SK-N-SH (cell line): ENCODE measurements at regions not wholly inside any gene's neighbourhood (a gene's known extent, or its start where the extent isn't known, plus 50 kb on each side); places are given as distances from the start of the nearest gene placed in this dataset.

Experiments used
- CHD2 ChIP-seq: fragments of 150-350 bp; IDR thresholded peaks from 2 replicates; pipeline ENCODE4 v1.6.1; 2018; ENCODE audit warnings: low read length; ENCODE audit not compliant: partially characterized antibody
- EP300 ChIP-seq, 2 experiments: IDR thresholded peaks; 2 replicates each; pipeline versions ENCODE4 v1.4.0 to v1.6.1; 2012; ENCODE audit warnings: borderline replicate concordance in 1 of 2, low read depth in 1 of 2, low read length in 1 of 2
- EZH2phosphoT487 ChIP-seq: fragments of 200-600 bp; sonication (generic); IDR thresholded peaks from 2 replicates; pipeline ENCODE4 v1.6.1; 2017; ENCODE audit warnings: low read depth, mixed run types, mild to moderate bottlenecking, antibody characterized with exemption, moderate library complexity, borderline replicate concordance
- GABPA ChIP-seq: IDR thresholded peaks from 2 replicates; pipeline ENCODE4 v1.4.0; 2012; ENCODE audit warnings: low read depth, mild to moderate bottlenecking
- NRF1 ChIP-seq: IDR thresholded peaks from 2 replicates; pipeline ENCODE4 v1.6.1; 2012; ENCODE audit warnings: low read depth, mild to moderate bottlenecking, low read length
- POLR2AphosphoS5 ChIP-seq: IDR thresholded peaks from 2 replicates; pipeline ENCODE4 v1.6.1; 2012; ENCODE audit warnings: low read depth, low read length
- RCOR1 ChIP-seq: fragments of 150-350 bp; IDR thresholded peaks from 2 replicates; pipeline ENCODE4 v1.6.1; 2017; ENCODE audit warnings: antibody characterized with exemption, low read length
- TAF1 ChIP-seq: IDR thresholded peaks from 2 replicates; pipeline ENCODE4 v1.6.1; 2012; ENCODE audit warnings: low read depth, mild to moderate bottlenecking, low read length, moderate library complexity, borderline replicate concordance
- TEAD4 ChIP-seq: IDR thresholded peaks from 2 replicates; pipeline ENCODE4 v1.4.0; 2012; ENCODE audit warnings: mild to moderate bottlenecking, borderline replicate concordance; ENCODE audit not compliant: insufficient read depth
- YY1 ChIP-seq: IDR thresholded peaks from 2 replicates; pipeline ENCODE4 v1.4.0; 2012; ENCODE audit warnings: low read depth, mild to moderate bottlenecking
- TF ChIP-seq, protein P1 (sequence below): fragments of 200-600 bp; sonication (generic); IDR thresholded peaks from 2 replicates; pipeline ENCODE4 v1.6.1; 2017; ENCODE audit warnings: antibody characterized with exemption, mild to moderate bottlenecking, moderate library complexity
- TF ChIP-seq, protein P2 (sequence below): IDR thresholded peaks from 2 replicates; pipeline ENCODE4 v1.6.1; 2012; ENCODE audit warnings: mild to moderate bottlenecking, low read depth, low read length, moderate library complexity

DNA sequence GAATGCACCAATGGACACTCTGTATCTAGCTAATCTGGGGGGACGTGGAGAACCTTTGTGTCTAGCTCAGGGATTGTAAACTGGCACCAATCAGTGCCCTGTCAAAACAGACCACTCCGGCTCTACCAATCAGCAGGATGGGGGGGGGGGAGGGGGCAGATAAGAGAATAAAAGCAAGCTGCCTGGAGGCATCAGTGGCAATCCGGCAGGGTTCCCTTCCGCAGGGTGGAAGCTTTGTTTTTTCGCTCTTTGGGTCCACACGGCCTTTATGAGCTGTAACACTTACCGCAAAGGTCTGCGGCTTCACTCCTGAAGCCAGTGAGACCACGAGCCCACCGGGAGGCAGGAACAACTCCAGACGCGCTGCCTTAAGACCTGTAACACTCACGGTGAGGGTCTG lies 827.1 kb downstream of the PLOD2 start:
- TF ChIP-seq YY1 (no peak), EZH2phosphoT487 (no peak), TAF1 (peak; percentile 19; the same call in 1 of the 2 replicates), EP300 (IDR thresholded peaks at IDR 0.05; ENCODE audit: borderline replicate concordance in 1 of 2, low read depth in 1 of 2, low read length in 1 of 2) (no peak), RCOR1 (no peak), GABPA (0 out of 2 replicates have a peak, but pooled peaks have one; percentile 24), NRF1 (no peak), POLR2AphosphoS5 (peak; percentile 51), TEAD4 (no peak), CHD2 (peak; percentile 11)
- TF ChIP-seq, protein P1, sequence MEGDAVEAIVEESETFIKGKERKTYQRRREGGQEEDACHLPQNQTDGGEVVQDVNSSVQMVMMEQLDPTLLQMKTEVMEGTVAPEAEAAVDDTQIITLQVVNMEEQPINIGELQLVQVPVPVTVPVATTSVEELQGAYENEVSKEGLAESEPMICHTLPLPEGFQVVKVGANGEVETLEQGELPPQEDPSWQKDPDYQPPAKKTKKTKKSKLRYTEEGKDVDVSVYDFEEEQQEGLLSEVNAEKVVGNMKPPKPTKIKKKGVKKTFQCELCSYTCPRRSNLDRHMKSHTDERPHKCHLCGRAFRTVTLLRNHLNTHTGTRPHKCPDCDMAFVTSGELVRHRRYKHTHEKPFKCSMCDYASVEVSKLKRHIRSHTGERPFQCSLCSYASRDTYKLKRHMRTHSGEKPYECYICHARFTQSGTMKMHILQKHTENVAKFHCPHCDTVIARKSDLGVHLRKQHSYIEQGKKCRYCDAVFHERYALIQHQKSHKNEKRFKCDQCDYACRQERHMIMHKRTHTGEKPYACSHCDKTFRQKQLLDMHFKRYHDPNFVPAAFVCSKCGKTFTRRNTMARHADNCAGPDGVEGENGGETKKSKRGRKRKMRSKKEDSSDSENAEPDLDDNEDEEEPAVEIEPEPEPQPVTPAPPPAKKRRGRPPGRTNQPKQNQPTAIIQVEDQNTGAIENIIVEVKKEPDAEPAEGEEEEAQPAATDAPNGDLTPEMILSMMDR, result no peak
- TF ChIP-seq, protein P2, sequence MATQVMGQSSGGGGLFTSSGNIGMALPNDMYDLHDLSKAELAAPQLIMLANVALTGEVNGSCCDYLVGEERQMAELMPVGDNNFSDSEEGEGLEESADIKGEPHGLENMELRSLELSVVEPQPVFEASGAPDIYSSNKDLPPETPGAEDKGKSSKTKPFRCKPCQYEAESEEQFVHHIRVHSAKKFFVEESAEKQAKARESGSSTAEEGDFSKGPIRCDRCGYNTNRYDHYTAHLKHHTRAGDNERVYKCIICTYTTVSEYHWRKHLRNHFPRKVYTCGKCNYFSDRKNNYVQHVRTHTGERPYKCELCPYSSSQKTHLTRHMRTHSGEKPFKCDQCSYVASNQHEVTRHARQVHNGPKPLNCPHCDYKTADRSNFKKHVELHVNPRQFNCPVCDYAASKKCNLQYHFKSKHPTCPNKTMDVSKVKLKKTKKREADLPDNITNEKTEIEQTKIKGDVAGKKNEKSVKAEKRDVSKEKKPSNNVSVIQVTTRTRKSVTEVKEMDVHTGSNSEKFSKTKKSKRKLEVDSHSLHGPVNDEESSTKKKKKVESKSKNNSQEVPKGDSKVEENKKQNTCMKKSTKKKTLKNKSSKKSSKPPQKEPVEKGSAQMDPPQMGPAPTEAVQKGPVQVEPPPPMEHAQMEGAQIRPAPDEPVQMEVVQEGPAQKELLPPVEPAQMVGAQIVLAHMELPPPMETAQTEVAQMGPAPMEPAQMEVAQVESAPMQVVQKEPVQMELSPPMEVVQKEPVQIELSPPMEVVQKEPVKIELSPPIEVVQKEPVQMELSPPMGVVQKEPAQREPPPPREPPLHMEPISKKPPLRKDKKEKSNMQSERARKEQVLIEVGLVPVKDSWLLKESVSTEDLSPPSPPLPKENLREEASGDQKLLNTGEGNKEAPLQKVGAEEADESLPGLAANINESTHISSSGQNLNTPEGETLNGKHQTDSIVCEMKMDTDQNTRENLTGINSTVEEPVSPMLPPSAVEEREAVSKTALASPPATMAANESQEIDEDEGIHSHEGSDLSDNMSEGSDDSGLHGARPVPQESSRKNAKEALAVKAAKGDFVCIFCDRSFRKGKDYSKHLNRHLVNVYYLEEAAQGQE, result no peak
